Uterus (tissue), 2 donors: ENCODE measurements at regions not wholly inside any gene's neighbourhood (a gene's known extent, or its start where the extent isn't known, plus 50 kb on each side); places are given as distances from the start of the nearest gene placed in this dataset.

Experiments used
- POLR2A ChIP-seq, 2 donors: fragments of 450-650 bp; IDR thresholded peaks; one replicate each; pipeline ENCODE4 v1.6.1; 2016; ENCODE audit warnings: antibody characterized with exemption in 2 of 2, mild to moderate bottlenecking in 1 of 2, moderate library complexity in 1 of 2
- TF ChIP-seq, protein P1 (sequence below), 4 experiments: fragments of 200-600 bp in 2 of 4; fragments of 450-650 bp in 2 of 4; sonication (generic) in 2 of 4; IDR thresholded peaks; one replicate each; pipeline ENCODE4 v1.5.1; 2016 to 2019; ENCODE audit warnings: antibody characterized with exemption in 4 of 4, mild to moderate bottlenecking in 2 of 4, moderate library complexity in 1 of 4

DNA sequence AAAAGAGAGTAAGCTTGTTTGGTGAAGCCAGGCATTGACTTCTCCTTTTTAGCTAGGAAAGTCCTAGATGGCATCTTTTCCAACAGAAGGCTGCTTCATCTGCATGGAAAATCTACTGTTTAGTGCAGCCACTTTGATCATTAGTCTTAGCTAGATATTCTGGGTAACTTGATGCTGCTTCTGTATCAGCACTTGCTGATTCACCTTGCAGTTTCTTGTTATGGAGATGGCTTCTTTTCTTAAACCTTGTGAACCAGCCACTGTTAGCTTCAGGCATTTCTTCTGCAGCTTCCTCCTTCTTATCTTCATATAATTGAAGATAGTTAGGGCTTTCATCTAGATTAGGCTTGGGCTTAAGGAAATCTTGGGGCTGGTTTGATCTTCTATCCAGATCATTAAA lies 639.7 kb downstream of the TDRD15 start:
- no peak for TF ChIP-seq POLR2A (IDR thresholded peaks at IDR 0.05)
- TF ChIP-seq, protein P1, sequence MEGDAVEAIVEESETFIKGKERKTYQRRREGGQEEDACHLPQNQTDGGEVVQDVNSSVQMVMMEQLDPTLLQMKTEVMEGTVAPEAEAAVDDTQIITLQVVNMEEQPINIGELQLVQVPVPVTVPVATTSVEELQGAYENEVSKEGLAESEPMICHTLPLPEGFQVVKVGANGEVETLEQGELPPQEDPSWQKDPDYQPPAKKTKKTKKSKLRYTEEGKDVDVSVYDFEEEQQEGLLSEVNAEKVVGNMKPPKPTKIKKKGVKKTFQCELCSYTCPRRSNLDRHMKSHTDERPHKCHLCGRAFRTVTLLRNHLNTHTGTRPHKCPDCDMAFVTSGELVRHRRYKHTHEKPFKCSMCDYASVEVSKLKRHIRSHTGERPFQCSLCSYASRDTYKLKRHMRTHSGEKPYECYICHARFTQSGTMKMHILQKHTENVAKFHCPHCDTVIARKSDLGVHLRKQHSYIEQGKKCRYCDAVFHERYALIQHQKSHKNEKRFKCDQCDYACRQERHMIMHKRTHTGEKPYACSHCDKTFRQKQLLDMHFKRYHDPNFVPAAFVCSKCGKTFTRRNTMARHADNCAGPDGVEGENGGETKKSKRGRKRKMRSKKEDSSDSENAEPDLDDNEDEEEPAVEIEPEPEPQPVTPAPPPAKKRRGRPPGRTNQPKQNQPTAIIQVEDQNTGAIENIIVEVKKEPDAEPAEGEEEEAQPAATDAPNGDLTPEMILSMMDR (IDR thresholded peaks at IDR 0.05) = no peak
